ENCODE measurements at regions not wholly inside any gene's neighbourhood (a gene's known extent, or its start where the extent isn't known, plus 50 kb on each side); places are given as distances from the start of the nearest gene placed in this dataset.
"Not testable (repeated sequence)": the region's sequence is repeated elsewhere in the genome, so short reads cannot be mapped to it uniquely, and the experiment has no call there.

DNA sequence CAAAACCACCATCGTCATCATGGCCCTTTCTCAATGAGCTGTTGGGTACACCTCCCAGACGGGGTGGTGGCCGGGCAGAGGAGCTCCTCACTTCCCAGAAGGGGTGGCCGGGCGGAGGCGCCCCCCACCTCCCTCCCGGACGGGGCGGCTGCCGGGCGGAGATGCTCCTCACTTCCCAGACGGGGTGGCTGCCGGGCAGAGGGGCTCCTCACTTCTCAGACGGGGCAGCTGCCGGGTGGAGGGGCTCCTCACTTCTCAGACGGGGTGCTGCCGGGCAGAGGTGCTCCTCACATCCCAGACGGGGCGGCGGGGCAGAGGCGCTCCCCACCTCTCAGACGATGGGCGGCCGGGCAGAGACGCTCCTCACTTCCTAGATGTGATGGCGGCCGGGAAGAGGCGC lies 226.8 kb upstream of the GLRA2 start:
- H3K27ac Mint-ChIP-seq; H3K36me3 Mint-ChIP-seq (ENCODE audit: low read depth); intact Hi-C loops (cut with micrococcal nuclease); H3K4me1 Mint-ChIP-seq (ENCODE audit: low read depth); H3K4me3 Mint-ChIP-seq; H3K9me3 Mint-ChIP-seq; H3K27me3 Mint-ChIP-seq: not testable (repeated sequence)

- no peak overlapping the region for H3K27ac Mint-ChIP-seq
- no peaks in the 10 kb centered on the region for H3K36me3 Mint-ChIP-seq (ENCODE audit: low read depth)
- H3K9me3 Mint-ChIP-seq, result no peaks in the 10 kb centered on the region
- no peaks in the 10 kb centered on the region for H3K27me3 Mint-ChIP-seq
- H3K4me3 Mint-ChIP-seq, result no peak overlapping the region
- H3K4me1 Mint-ChIP-seq (ENCODE audit: low read depth), result no peaks in the 10 kb centered on the region
- intact Hi-C loops (cut with micrococcal nuclease), result no loop called here
Observed at GRCh38 chrX:14300376-14300775, 229.0 kb upstream of the GLRA2 start.

DNA sequence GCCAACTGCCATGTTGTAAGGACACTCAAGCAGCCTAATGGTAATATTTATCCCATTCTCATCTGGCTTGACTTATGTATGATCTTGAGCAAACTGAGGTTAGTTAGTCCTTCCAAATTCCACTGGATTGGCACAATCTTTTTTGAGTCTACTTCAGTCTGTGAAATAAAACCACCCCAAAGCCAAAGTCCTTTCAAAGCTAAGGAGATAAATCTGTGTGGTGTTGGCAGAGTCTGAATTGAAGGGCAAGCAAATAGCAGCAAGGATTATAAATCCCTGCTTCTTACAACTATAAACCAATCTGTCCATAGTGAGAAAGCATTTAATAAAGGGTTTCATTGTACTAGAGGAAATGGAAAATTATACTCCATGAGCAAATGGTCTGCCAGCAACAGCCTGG lies 233.9 kb upstream of the GLRA2 start:
- intact Hi-C loops (cut with micrococcal nuclease), result no loop called here
- H3K9me3 Mint-ChIP-seq, result peaks cover 13% of the 10 kb centered on the region
- no peaks in the 10 kb centered on the region for H3K4me1 Mint-ChIP-seq (ENCODE audit: low read depth)
- H3K27me3 Mint-ChIP-seq, result no peaks in the 10 kb centered on the region
- H3K4me3 Mint-ChIP-seq, result no peak overlapping the region
- H3K27ac Mint-ChIP-seq, result no peak overlapping the region
- H3K36me3 Mint-ChIP-seq (ENCODE audit: low read depth), result no peaks in the 10 kb centered on the region

DNA sequence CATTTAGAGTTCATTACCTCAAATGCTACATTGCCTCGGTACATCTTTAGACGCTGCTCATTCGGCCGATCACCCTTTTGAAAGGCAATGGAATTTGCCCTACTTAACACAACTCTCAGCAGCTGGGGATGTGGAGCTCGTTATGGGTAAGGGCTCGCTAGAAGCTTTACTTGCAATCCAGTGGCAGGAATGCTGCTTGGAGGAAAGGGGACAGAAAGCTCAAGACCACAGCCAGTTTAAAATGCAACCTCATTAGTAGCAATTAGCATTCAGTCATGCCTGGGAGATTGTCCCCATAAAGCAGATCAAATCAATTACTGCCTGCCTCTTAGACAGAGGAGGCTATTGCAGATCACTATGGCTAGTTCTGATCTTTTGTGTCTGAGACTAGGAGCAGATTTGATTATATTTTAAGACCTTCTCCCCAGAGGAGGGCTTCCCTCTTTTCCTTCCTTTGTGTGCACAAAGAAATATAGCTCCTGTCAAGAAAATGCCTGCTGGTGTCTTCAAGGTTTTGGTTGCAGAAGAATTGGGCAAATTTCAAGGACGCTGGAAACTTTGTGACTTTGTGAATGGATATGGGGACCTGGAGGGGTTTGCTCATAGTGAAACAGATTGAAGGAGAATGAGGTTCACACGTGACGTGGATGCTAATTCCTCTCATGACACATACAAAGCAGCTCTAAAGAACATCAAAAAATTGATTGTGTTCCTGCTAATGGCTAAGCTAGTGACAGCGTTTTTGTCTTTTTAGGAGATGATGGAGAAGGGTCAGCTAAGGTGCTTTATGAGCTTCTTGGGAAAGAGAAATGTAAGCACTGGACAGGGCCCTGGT lies 237.5 kb upstream of the GLRA2 start:
- intact Hi-C loops (cut with micrococcal nuclease), result no loop called here
- peaks cover 13% of the 10 kb centered on the region for H3K9me3 Mint-ChIP-seq
- no peaks in the 10 kb centered on the region for H3K27me3 Mint-ChIP-seq
- H3K36me3 Mint-ChIP-seq (ENCODE audit: low read depth), result no peaks in the 10 kb centered on the region
- H3K4me1 Mint-ChIP-seq (ENCODE audit: low read depth), result no peaks in the 10 kb centered on the region
- H3K4me3 Mint-ChIP-seq, result no peak overlapping the region
- no peak overlapping the region for H3K27ac Mint-ChIP-seq

- Mint-ChIP-seq H3K27ac (no peak overlapping the region), H3K9me3 (peaks cover 13% of the 10 kb centered on the region), H3K27me3 (no peaks in the 10 kb centered on the region), H3K36me3 (ENCODE audit: low read depth) (no peaks in the 10 kb centered on the region), H3K4me3 (no peak overlapping the region), H3K4me1 (ENCODE audit: low read depth) (no peaks in the 10 kb centered on the region)
- intact Hi-C loops (cut with micrococcal nuclease), result no loop called here
Observed at GRCh38 chrX:14290335-14290734, 239.0 kb upstream of the GLRA2 start.

DNA sequence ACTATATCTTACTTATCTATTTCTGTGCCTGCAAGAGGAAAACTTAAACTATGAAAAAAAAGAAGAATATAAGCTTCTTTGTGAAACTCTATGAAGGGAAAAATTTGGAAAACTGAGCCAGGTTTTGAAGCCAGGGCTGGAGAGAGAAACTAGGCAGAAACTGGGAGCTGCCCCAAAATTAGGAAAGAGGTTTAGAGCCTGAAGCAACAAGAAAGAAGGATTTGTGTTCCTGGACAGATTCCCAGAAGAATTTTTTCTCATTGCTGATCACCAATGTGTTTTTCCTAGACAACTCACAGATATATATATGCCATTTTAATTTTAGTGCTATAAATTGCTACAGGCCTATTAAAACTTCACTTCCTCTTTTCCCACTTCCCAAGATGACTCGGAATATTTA lies 245.0 kb upstream of the GEMIN8 start:
- H3K4me1 Mint-ChIP-seq (ENCODE audit: low read depth), result no peaks in the 10 kb centered on the region
- no peaks in the 10 kb centered on the region for H3K27me3 Mint-ChIP-seq
- intact Hi-C loops (cut with micrococcal nuclease), result no loop called here
- H3K36me3 Mint-ChIP-seq (ENCODE audit: low read depth), result no peaks in the 10 kb centered on the region
- no peak overlapping the region for H3K4me3 Mint-ChIP-seq
- peaks cover 12% of the 10 kb centered on the region for H3K9me3 Mint-ChIP-seq
- no peak overlapping the region for H3K27ac Mint-ChIP-seq

GRCh38 chrX:14267216-14267615 lies 237.5 kb upstream of the GEMIN8 start:
- intact Hi-C loops (cut with micrococcal nuclease), result no loop called here
- Mint-ChIP-seq H3K36me3 (ENCODE audit: low read depth) (no peaks in the 10 kb centered on the region), H3K4me3 (no peak overlapping the region), H3K9me3 (peaks cover 11% of the 10 kb centered on the region), H3K4me1 (ENCODE audit: low read depth) (no peaks in the 10 kb centered on the region), H3K27me3 (no peaks in the 10 kb centered on the region), H3K27ac (no peak overlapping the region)

DNA sequence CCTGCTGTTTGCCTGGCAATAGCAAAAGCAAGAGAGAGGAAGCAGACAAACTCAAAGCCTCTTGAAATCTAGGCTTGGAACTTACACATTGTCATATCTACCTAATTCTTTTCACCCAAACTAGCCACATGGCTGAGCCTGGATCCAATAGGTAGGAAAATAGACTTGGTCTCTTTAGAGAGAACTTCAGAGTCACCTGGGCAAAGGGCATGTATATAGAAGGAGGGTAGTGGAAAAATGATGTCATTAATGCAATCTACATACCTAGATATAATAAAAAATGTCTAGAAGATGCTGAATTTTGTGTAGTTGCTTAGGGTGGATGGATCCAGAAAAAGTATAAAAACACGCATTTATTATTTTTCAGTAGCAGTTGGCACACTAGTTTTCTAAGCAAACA lies 237.0 kb upstream of the GEMIN8 start:
- Mint-ChIP-seq H3K4me1 (ENCODE audit: low read depth) (no peaks in the 10 kb centered on the region), H3K4me3 (no peak overlapping the region), H3K27ac (no peak overlapping the region), H3K36me3 (ENCODE audit: low read depth) (no peaks in the 10 kb centered on the region), H3K9me3 (peaks cover 11% of the 10 kb centered on the region), H3K27me3 (no peaks in the 10 kb centered on the region)
- intact Hi-C loops (cut with micrococcal nuclease), result no loop called here

DNA sequence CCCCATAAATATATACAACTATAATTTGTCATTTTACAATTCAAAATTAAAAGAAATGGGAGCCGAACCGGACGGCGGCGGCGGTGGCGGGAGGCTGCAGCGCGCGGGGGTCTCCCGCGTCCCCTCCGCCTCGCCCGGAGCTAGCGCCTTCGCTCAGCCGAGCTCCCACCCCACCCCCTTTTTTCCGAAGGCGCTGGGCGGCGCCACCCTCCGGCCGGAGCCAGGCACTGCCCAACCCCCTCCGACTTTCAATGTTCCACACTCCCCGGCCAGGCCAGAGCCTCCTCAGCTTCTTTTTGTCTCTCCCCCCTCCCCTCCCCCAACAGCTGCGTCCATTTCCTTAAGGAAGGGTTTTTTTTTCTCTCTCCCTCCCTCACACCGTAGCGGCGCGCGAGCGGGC lies 214.1 kb upstream of the GEMIN8 start:
- intact Hi-C loops (cut with micrococcal nuclease), result no loop called here
- Mint-ChIP-seq H3K27ac (no peak overlapping the region), H3K36me3 (ENCODE audit: low read depth) (no peaks in the 10 kb centered on the region), H3K4me3 (no peak overlapping the region), H3K27me3 (peaks cover 3% of the 10 kb centered on the region), H3K9me3 (no peaks in the 10 kb centered on the region), H3K4me1 (ENCODE audit: low read depth) (no peaks in the 10 kb centered on the region)

- Mint-ChIP-seq H3K9me3 (peaks cover 27% of the 10 kb centered on the region), H3K27me3 (no peaks in the 10 kb centered on the region), H3K36me3 (ENCODE audit: low read depth) (no peaks in the 10 kb centered on the region), H3K4me3 (no peak overlapping the region), H3K4me1 (ENCODE audit: low read depth) (no peaks in the 10 kb centered on the region), H3K27ac (no peak overlapping the region)
- intact Hi-C loops (cut with micrococcal nuclease), result no loop called here
Observed at GRCh38 chrX:14235004-14235403, 205.3 kb upstream of the GEMIN8 start.

GRCh38 chrX:14232688-14233087 lies 203.0 kb upstream of the GEMIN8 start:
- H3K36me3 Mint-ChIP-seq (ENCODE audit: low read depth), result no peaks in the 10 kb centered on the region
- peaks cover 33% of the 10 kb centered on the region for H3K9me3 Mint-ChIP-seq
- H3K4me3 Mint-ChIP-seq, result no peak overlapping the region

DNA sequence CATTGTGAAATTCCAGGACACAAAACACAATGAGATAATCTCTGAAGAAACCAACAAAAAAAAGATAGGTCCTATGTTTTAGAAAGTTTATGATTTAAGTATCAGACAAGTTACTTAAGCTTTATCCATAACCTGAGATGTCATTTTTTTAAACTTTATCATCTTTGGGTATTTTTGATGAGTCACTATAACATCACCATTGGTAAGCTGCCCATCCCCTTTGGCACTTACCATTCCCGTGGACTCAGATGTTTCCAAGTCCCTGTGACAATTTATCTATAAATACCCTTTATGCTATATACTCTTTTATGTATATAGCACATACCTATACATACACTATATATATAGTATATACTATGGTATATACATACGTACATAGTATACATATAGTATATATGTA lies 198.9 kb upstream of the GEMIN8 start:
- Mint-ChIP-seq H3K9me3 (peaks cover 23% of the 10 kb centered on the region), H3K4me1 (ENCODE audit: low read depth) (no peaks in the 10 kb centered on the region), H3K36me3 (ENCODE audit: low read depth) (no peaks in the 10 kb centered on the region), H3K4me3 (no peak overlapping the region), H3K27ac (no peak overlapping the region), H3K27me3 (no peaks in the 10 kb centered on the region)
- intact Hi-C loops (cut with micrococcal nuclease), result no loop called here

More at GRCh38 chrX:14232688-14233087, 203.0 kb upstream of the GEMIN8 start:
- Mint-ChIP-seq H3K27ac (no peak overlapping the region), H3K27me3 (no peaks in the 10 kb centered on the region), H3K4me1 (ENCODE audit: low read depth) (no peaks in the 10 kb centered on the region)
- intact Hi-C loops (cut with micrococcal nuclease), result no loop called here

DNA sequence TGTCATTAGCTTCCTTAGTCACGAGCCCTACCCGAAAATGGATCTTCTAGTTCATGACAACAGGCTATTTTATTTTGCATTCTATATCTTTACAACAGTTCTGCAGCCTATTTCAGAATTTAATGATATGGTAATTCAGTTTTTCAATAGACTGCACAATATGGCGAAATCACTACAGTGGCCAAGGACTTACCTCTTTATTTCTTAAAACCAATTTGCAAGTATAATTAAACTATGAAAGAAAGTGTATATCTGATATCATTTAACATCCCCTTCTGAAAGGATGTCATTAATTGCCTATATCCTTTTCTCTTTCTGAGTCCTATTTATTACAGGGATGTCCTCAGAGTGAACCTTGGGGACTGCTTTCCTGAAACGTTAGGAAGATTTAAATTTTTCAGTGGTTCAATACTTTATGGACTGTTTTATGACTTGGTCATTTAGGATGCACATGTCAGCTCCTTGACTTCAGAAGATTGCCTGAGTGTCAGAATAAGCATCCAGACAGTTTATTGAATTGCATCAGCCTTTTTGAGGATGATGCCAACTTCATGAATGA lies 190.8 kb upstream of the GEMIN8 start:
- Mint-ChIP-seq H3K36me3 (ENCODE audit: low read depth) (no peaks in the 10 kb centered on the region), H3K9me3 (no peaks in the 10 kb centered on the region), H3K27ac (no peak overlapping the region), H3K4me3 (no peak overlapping the region), H3K27me3 (no peaks in the 10 kb centered on the region), H3K4me1 (ENCODE audit: low read depth) (no peaks in the 10 kb centered on the region)
- intact Hi-C loops (cut with micrococcal nuclease), result no loop called here

- Mint-ChIP-seq H3K27ac (no peak overlapping the region), H3K4me1 (ENCODE audit: low read depth) (no peaks in the 10 kb centered on the region), H3K9me3 (peaks cover 39% of the 10 kb centered on the region), H3K36me3 (ENCODE audit: low read depth) (no peaks in the 10 kb centered on the region), H3K27me3 (no peaks in the 10 kb centered on the region), H3K4me3 (no peak overlapping the region)
- intact Hi-C loops (cut with micrococcal nuclease), result no loop called here
Observed at GRCh38 chrX:14209034-14209433, 179.3 kb upstream of the GEMIN8 start.

DNA sequence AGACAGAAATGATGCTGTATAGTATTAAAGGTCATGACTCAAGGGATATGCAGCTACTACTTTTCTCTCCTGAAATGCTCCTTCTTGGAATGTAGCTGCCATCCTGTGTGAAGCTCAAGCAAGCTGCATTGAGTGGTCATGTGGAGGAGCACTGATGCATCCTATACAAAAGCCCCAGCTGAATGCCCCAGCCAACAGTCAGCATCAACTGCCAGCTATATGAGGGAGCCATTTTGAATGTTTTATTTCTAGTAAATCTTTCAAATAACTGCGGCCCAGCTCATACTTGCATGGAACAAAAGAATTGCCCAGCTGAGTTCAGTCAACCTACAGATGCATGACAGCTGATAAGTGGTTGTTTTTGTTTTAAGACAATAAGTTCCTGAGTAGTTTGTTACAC lies 165.0 kb upstream of the GEMIN8 start:
- H3K36me3 Mint-ChIP-seq (ENCODE audit: low read depth), result no peaks in the 10 kb centered on the region
- no peaks in the 10 kb centered on the region for H3K4me1 Mint-ChIP-seq (ENCODE audit: low read depth)
- intact Hi-C loops (cut with micrococcal nuclease), result no loop called here
- no peak overlapping the region for H3K27ac Mint-ChIP-seq
- peaks cover 17% of the 10 kb centered on the region for H3K9me3 Mint-ChIP-seq
- H3K27me3 Mint-ChIP-seq, result no peaks in the 10 kb centered on the region
- no peak overlapping the region for H3K4me3 Mint-ChIP-seq
